K562 (cell line): ENCODE measurements at regions not wholly inside any gene's neighbourhood (a gene's known extent, or its start where the extent isn't known, plus 50 kb on each side); places are given as distances from the start of the nearest gene placed in this dataset.

Source experiments
- ATAC-seq: fragments of 200-7000 bp; cut with Tn5 transposase; 3 replicates; pipeline ENCODE4 v1.9.1; 2020; ENCODE audit warnings: moderate library complexity
- BruUV-seq: library from RNA; stranded (reverse); fragments of 400-500 nt; replicated peaks from 2 replicates; lab custom pipeline; 2021; lab: Mats Ljungman, UMichigan
- CTCF ChIA-PET: fragments of 300-600 bp; formaldehyde crosslinking; extraction: SDS; loops from one replicate; lab custom pipeline; 2021; ENCODE audit warnings: low intra/inter-chr PET ratio; lab: Yijun Ruan, JAX
- POLR2A ChIA-PET: fragments of 300-600, 350-650 bp; sonication (Branson Sonifier 250); formaldehyde crosslinking; extraction: SDS; loops from one replicate; lab custom pipeline; 2021; ENCODE audit warnings: antibody characterized with exemption, inconsistent platforms; lab: Yijun Ruan, JAX
- DNase-seq, 4 experiments: peaks; one replicate each; pipeline versions ENCODE4 v3.0.0 to v3.0.0-alpha.2; 2011 to 2018; ENCODE audit warnings: low spot score in 3 of 4, mixed read lengths in 3 of 4; ENCODE audit errors: extremely low read depth in 1 of 4
- FAIRE-seq: peaks from 2 replicates; lab custom pipeline; 2011; peaks lifted over from hg19 to GRCh38; lab: Jason Lieb, UNC
- H2AFZ ChIP-seq: 2 replicates; pipeline ENCODE4 v1.6.0; 2011; ENCODE audit warnings: low read depth, low read length, control low read depth, inconsistent platforms
- H3K27ac ChIP-seq: fragments of 200-600 bp; 3 replicates; pipeline ENCODE4 v1.8.0; 2011; ENCODE audit warnings: low read depth, mild to moderate bottlenecking, control low read depth, inconsistent platforms, low read length, moderate library complexity, mixed read lengths; ENCODE audit errors: extremely low read depth
- H3K27me3 ChIP-seq, 2 experiments: fragments of 300-600 bp in 1 of 2; 2 replicates in 1 of 2; 3 replicates in 1 of 2; pipeline versions ENCODE4 v1.6.0 to v1.8.0; 2011; ENCODE audit warnings: inconsistent platforms in 2 of 2, low read length in 2 of 2, mild to moderate bottlenecking in 1 of 2, mixed read lengths in 1 of 2, moderate library complexity in 1 of 2; ENCODE audit not compliant: control insufficient read depth in 2 of 2, insufficient read depth in 2 of 2
- H3K36me3 ChIP-seq: fragments of 300-600 bp; 3 replicates; pipeline ENCODE4 v1.8.0; 2011; ENCODE audit warnings: mild to moderate bottlenecking, low read length, inconsistent platforms; ENCODE audit not compliant: control insufficient read depth, insufficient read depth
- H3K4me1 ChIP-seq, 2 experiments: fragments of 200-600 bp in 1 of 2; replicated peaks in 1 of 2; 2 replicates in 1 of 2; 3 replicates in 1 of 2; pipeline versions ENCODE4 v1.5.1 to v1.8.0; 2011; ENCODE audit warnings: inconsistent platforms in 2 of 2, low read length in 2 of 2, mild to moderate bottlenecking in 1 of 2, mixed read lengths in 1 of 2, moderate library complexity in 1 of 2; ENCODE audit not compliant: control insufficient read depth in 2 of 2, insufficient read depth in 2 of 2
- H3K4me2 ChIP-seq: 2 replicates; pipeline ENCODE4 v1.6.1; 2011; ENCODE audit warnings: low read length, control low read depth, inconsistent platforms, mixed read lengths; ENCODE audit not compliant: insufficient read depth
- H3K4me3 ChIP-seq: fragments of 200-600 bp; sonication (generic), shearing (Covaris generic); 2 replicates; pipeline ENCODE4 v1.5.1; 2016; ENCODE audit warnings: control low read depth, inconsistent platforms
- H3K79me2 ChIP-seq: fragments of 200-600 bp; 3 replicates; pipeline ENCODE4 v1.8.0; 2011; ENCODE audit warnings: low read length, inconsistent platforms; ENCODE audit not compliant: control insufficient read depth, insufficient read depth
- H3K9ac ChIP-seq, 2 experiments: 2 replicates each; pipeline versions ENCODE4 v1.6.0 to v1.6.1; 2011; ENCODE audit warnings: low read depth in 2 of 2, low read length in 2 of 2, control low read depth in 1 of 2, inconsistent platforms in 1 of 2, mild to moderate bottlenecking in 1 of 2, mixed read lengths in 1 of 2; ENCODE audit not compliant: insufficient read depth in 1 of 2
- H3K9me1 ChIP-seq: one replicate; pipeline ENCODE4 v1.6.0; 2011; ENCODE audit warnings: inconsistent platforms, mild to moderate bottlenecking, low read length, moderate library complexity; ENCODE audit not compliant: control insufficient read depth, insufficient read depth
- H3K9me3 ChIP-seq: replicated peaks from 2 replicates; pipeline ENCODE4 v1.5.1; 2011; ENCODE audit warnings: low read depth, low read length, inconsistent platforms; ENCODE audit not compliant: control insufficient read depth, insufficient read depth
- H4K20me1 ChIP-seq: replicated peaks from 2 replicates; pipeline ENCODE4 v1.6.1; 2011; ENCODE audit warnings: low read length, inconsistent platforms, mixed read lengths; ENCODE audit not compliant: control insufficient read depth, insufficient read depth
- ATF7 ChIP-seq: fragments of 450-650 bp; IDR thresholded peaks from 2 replicates; pipeline ENCODE4 v1.7.1; 2014; ENCODE audit warnings: mild to moderate bottlenecking, moderate library complexity
- ELK1 ChIP-seq: sonication (generic); formaldehyde crosslinking; IDR thresholded peaks from 2 replicates; pipeline ENCODE4 v1.8.1; 2022; ENCODE audit warnings: missing genetic modification reagents
- EWSR1 ChIP-seq: fragments of 450-650 bp; IDR thresholded peaks from 2 replicates; pipeline ENCODE4 v1.6.1; 2018; ENCODE audit warnings: borderline replicate concordance, mild to moderate bottlenecking, low read depth, moderate library complexity; ENCODE audit not compliant: partially characterized antibody
- IRF1 ChIP-seq: sonication (generic); formaldehyde crosslinking; IDR thresholded peaks from 2 replicates; pipeline ENCODE4 v1.8.0; 2022; ENCODE audit warnings: missing genetic modification reagents, mild to moderate bottlenecking, borderline replicate concordance
- RBM17 ChIP-seq: fragments of 200-400 bp; formaldehyde crosslinking; IDR thresholded peaks from 2 replicates; pipeline ENCODE4 v1.6.1; 2017; ENCODE audit warnings: low read depth, mild to moderate bottlenecking, low read length, borderline replicate concordance
- XRCC3 ChIP-seq: fragments of 450-650 bp; IDR thresholded peaks from 2 replicates; pipeline ENCODE4 v1.6.1; 2017; ENCODE audit warnings: mild to moderate bottlenecking, moderate library complexity
- ZBTB17 ChIP-seq: fragments of 450-650 bp; formaldehyde crosslinking; IDR thresholded peaks from 2 replicates; pipeline ENCODE4 v1.4.0; 2020; ENCODE audit warnings: mild to moderate bottlenecking
- ZNF134 ChIP-seq: fragments of 250-450 bp; sonication (Bioruptor Pico); conservative IDR thresholded peaks from 2 replicates; pipeline ENCODE4 v1.4.0; 2020
- ZNF239 ChIP-seq: fragments of 250-450 bp; sonication (Bioruptor Pico); IDR thresholded peaks from 2 replicates; pipeline ENCODE4 v1.4.0; 2020; ENCODE audit warnings: mild to moderate bottlenecking
- ZSCAN32 ChIP-seq: fragments of 450-650 bp; formaldehyde crosslinking; IDR thresholded peaks from 2 replicates; pipeline ENCODE4 v1.4.0; 2020; ENCODE audit warnings: mild to moderate bottlenecking, moderate library complexity
- WGBS: fragments of 100-300 bp; shearing (Covaris generic); methylation state at CpG from one replicate; pipeline ENCODE4 v1.1.6; 2016; ENCODE audit warnings: low coverage, mixed read lengths; ENCODE audit not compliant: insufficient coverage; ENCODE audit errors: missing lambda C conversion rate; 5-methylcytosine and 5-hydroxymethylcytosine counted together
- in situ Hi-C: fragments of 300-500 bp; cut with MboI; formaldehyde crosslinking; loops from 4 replicates; pipeline ENCODE4 v1.15.0; 2018; ENCODE audit warnings: inconsistent platforms, mixed read lengths
- intact Hi-C: fragments of 100-400 bp; cut with micrococcal nuclease; formaldehyde crosslinking; loops from 2 replicates; pipeline ENCODE4 v1.14.2; 2022
- TF ChIP-seq, protein P1 (sequence below): fragments of 250-450 bp; sonication (Bioruptor Pico); IDR thresholded peaks from 2 replicates; pipeline ENCODE4 v1.8.0; 2021; ENCODE audit warnings: borderline replicate concordance, mild to moderate bottlenecking, moderate library complexity; ENCODE audit not compliant: poor library complexity, severe bottlenecking
- TF ChIP-seq, protein P2 (sequence below): fragments of 450-650 bp; IDR thresholded peaks from one replicate; pipeline ENCODE4 v1.6.1; 2018; ENCODE audit warnings: mild to moderate bottlenecking, moderate library complexity; ENCODE audit not compliant: partially characterized antibody

DNA sequence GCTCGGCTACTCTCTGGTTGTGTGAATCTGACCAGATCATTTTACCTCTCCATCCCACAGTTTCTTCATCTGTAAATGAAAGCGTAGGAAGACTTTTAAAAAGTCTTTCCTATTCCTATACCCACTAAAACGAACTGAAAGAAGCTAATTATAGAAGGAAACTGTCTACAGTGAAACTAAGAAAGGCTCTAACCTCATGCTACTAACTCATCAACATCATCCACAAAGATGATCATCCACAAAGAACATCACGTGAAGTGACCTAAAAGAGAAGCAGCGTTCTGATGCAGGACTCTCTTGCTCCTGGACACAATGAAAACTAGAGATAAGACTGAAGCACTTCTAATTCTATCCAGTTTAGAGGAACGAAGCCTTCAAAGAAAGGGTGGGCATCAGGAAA, 58.5 kb upstream of the OSBPL8 start:
- H3K4me2 ChIP-seq: no peak overlapping the region
- ChIA-PET POLR2A (no interaction called here), CTCF (no interaction called here)
- H3K27me3 ChIP-seq: 0 out of 5 replicates have a peak, but pooled peaks cover 0 to 3% of the 10 kb centered on the region in 2 experiments
- TF ChIP-seq, protein P1, sequence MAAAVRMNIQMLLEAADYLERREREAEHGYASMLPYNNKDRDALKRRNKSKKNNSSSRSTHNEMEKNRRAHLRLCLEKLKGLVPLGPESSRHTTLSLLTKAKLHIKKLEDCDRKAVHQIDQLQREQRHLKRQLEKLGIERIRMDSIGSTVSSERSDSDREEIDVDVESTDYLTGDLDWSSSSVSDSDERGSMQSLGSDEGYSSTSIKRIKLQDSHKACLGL (CRISPR knock-in tag): no peak
- TF ChIP-seq ZNF239 (CRISPR knock-in tag): no peak
- no peak for TF ChIP-seq ZSCAN32 (CRISPR knock-in tag)
- no peak for TF ChIP-seq RBM17
- no peaks in the 10 kb centered on the region for H3K9me3 ChIP-seq
- 0% methylated on average over 6 of the region's 6 CpGs for WGBS
- H4K20me1 ChIP-seq: no peaks in the 10 kb centered on the region
- no TSS peak for BruUV-seq
- H3K36me3 ChIP-seq: no peaks in the 10 kb centered on the region
- DNase-seq: no peak
- ATAC-seq: no peak
- H3K9me1 ChIP-seq: no peaks in the 10 kb centered on the region
- H3K9ac ChIP-seq: no peak overlapping the region
- FAIRE-seq: no peak
- in situ Hi-C loops (loop anchor here (5.0 kb wide), 1 partner anchor 179 kb away; no protein-coding TSS in a partner anchor), intact Hi-C loops (no loop called here)
- no peak overlapping the region for H3K27ac ChIP-seq
- H2AFZ ChIP-seq: no peak overlapping the region
- no peak overlapping the region for H3K4me3 ChIP-seq
- H3K4me1 ChIP-seq: no peaks in the 10 kb centered on the region
- no peaks in the 10 kb centered on the region for H3K79me2 ChIP-seq

GRCh38 chr12:76621582-76622024, 62.0 kb upstream of the OSBPL8 start:
- H3K4me3 ChIP-seq: no peak overlapping the region
- no peaks in the 10 kb centered on the region for H3K79me2 ChIP-seq
- no peaks in the 10 kb centered on the region for H3K9me1 ChIP-seq
- DNase-seq: peak; percentile 66 to 80 (median 70)
- in situ Hi-C loops: loop anchor here (10.0 kb wide), 1 partner anchor 383 kb away; no protein-coding TSS in a partner anchor
- H3K27me3 ChIP-seq: 0 out of 5 replicates have a peak, but pooled peaks cover 0 to 3% of the 10 kb centered on the region in 2 experiments
- peak; percentile 87 for FAIRE-seq
- H2AFZ ChIP-seq: no peak overlapping the region
- ChIA-PET CTCF (interaction anchor here (0.7 to 3.2 kb wide), 6 partner anchors 168 to 389 kb away, joined by 3 to 35 read pairs (median 4); no protein-coding TSS in a partner anchor), POLR2A (interaction anchor here (0.6 to 1.0 kb wide), 2 partner anchors 10 to 157 kb away, joined by 4 read pairs; no protein-coding TSS in a partner anchor)
- no peak overlapping the region for H3K9ac ChIP-seq
- H3K9me3 ChIP-seq: no peaks in the 10 kb centered on the region
- no TSS peak for BruUV-seq
- H3K4me2 ChIP-seq: no peak overlapping the region
- ATAC-seq: peak; percentile 91
- no peaks in the 10 kb centered on the region for H4K20me1 ChIP-seq
- no peak overlapping the region for H3K27ac ChIP-seq
- no peaks in the 10 kb centered on the region for H3K36me3 ChIP-seq
- no peaks in the 10 kb centered on the region for H3K4me1 ChIP-seq
- WGBS: 11% methylated on average over 1 of the region's 1 CpG
- intact Hi-C loops: loop anchor here (1.0 to 5.0 kb wide), 5 partner anchors 170 to 1306 kb away; no protein-coding TSS in a partner anchor
- TF ChIP-seq IRF1 (CRISPR knock-in tag) (no peak), EWSR1 (no peak), ELK1 (no peak), XRCC3 (no peak), ATF7 (no peak), ZBTB17 (CRISPR knock-in tag) (no peak), ZNF134 (CRISPR knock-in tag) (no peak)
- TF ChIP-seq, protein P2, sequence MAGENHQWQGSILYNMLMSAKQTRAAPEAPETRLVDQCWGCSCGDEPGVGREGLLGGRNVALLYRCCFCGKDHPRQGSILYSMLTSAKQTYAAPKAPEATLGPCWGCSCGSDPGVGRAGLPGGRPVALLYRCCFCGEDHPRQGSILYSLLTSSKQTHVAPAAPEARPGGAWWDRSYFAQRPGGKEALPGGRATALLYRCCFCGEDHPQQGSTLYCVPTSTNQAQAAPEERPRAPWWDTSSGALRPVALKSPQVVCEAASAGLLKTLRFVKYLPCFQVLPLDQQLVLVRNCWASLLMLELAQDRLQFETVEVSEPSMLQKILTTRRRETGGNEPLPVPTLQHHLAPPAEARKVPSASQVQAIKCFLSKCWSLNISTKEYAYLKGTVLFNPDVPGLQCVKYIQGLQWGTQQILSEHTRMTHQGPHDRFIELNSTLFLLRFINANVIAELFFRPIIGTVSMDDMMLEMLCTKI: no peak
